ENCODE measurements at regions not wholly inside any gene's neighbourhood (a gene's known extent, or its start where the extent isn't known, plus 50 kb on each side); places are given as distances from the start of the nearest gene placed in this dataset.

GRCh38 chr9:78127279-78128225 is 95.9 kb upstream of the GNAQ start:
- no peak for TF ChIP-seq SCRT1 (tag by site-specific recombination; IDR thresholded peaks at IDR 0.05; ENCODE audit: borderline replicate concordance)
- TF ChIP-seq ZNF664 (tag by site-specific recombination; IDR thresholded peaks at IDR 0.05) = 0 out of 2 replicates have a peak, but pooled peaks have one; percentile 26
- Histone ChIP-seq H3K9me3 (ENCODE audit: control insufficient read depth, insufficient read depth, low read depth, low read length) (no peaks in the 10 kb centered on the region), H3K27ac (ENCODE audit: extremely low read depth, low read depth, low read length) (no peak overlapping the region), H3K4me1 (ENCODE audit: control insufficient read depth, insufficient read depth, low read length) (no peaks in the 10 kb centered on the region), H3K4me3 (ENCODE audit: low read depth, low read length) (no peak overlapping the region), H3K36me3 (ENCODE audit: control insufficient read depth in 2 of 2, insufficient read depth in 1 of 2, low read length in 2 of 2) (no peaks in the 10 kb centered on the region)
- ChIA-PET POLR2A (no interaction called here), CTCF (interaction anchor here (0.5 to 1.5 kb wide), 5 partner anchors 25 to 961 kb away, joined by 3 to 6 read pairs (median 3); no protein-coding TSS in a partner anchor)

GRCh38 chr9:78123808-78124207 is 92.2 kb upstream of the GNAQ start:
- ChIA-PET CTCF (interaction anchor here (1.0 to 4.4 kb wide), 5 partner anchors 12 to 690 kb away, joined by 3 to 37 read pairs (median 4); no protein-coding TSS in a partner anchor), POLR2A (no interaction called here)
- no peaks in the 10 kb centered on the region for H3K9me3 ChIP-seq (ENCODE audit: control insufficient read depth, insufficient read depth, low read depth, low read length)
- no peak for TF ChIP-seq ZSCAN30 (tag by site-specific recombination; IDR thresholded peaks at IDR 0.05)
- TF ChIP-seq CTCF (tag by site-specific recombination; IDR thresholded peaks at IDR 0.05) = no peak
- TF ChIP-seq ZNF544 (tag by site-specific recombination; IDR thresholded peaks at IDR 0.05) = no peak
- no peak for TF ChIP-seq ZNF148 (tag by site-specific recombination; IDR thresholded peaks at IDR 0.05; ENCODE audit: borderline replicate concordance)
- TF ChIP-seq ZNF626 (tag by site-specific recombination; IDR thresholded peaks at IDR 0.05) = no peak
- no peak for TF ChIP-seq ZNF248 (tag by site-specific recombination; IDR thresholded peaks at IDR 0.05)
- no peak for TF ChIP-seq ZNF560 (tag by site-specific recombination; IDR thresholded peaks at IDR 0.05; ENCODE audit: borderline replicate concordance)
- no peak for TF ChIP-seq ZNF391 (tag by site-specific recombination; IDR thresholded peaks at IDR 0.05; ENCODE audit: borderline replicate concordance, low read depth)
- no peak for TF ChIP-seq ZNF114 (tag by site-specific recombination; IDR thresholded peaks at IDR 0.05)
- TF ChIP-seq ZNF26 (tag by site-specific recombination; IDR thresholded peaks at IDR 0.05) = no peak
- no peak for TF ChIP-seq ZNF548 (tag by site-specific recombination; IDR thresholded peaks at IDR 0.05)
- TF ChIP-seq SP3 (tag by site-specific recombination; IDR thresholded peaks at IDR 0.05) = no peak
- TF ChIP-seq ZNF621 (tag by site-specific recombination; IDR thresholded peaks at IDR 0.05) = no peak
- no peak for TF ChIP-seq ZNF707 (tag by site-specific recombination; IDR thresholded peaks at IDR 0.05)
- no peak for TF ChIP-seq OVOL3 (tag by site-specific recombination; IDR thresholded peaks at IDR 0.05)
- TF ChIP-seq SCRT1 (tag by site-specific recombination; IDR thresholded peaks at IDR 0.05; ENCODE audit: borderline replicate concordance) = no peak
- no peak for TF ChIP-seq ZNF76 (tag by site-specific recombination; IDR thresholded peaks at IDR 0.05; ENCODE audit: borderline replicate concordance, low read depth)
- TF ChIP-seq ZNF501 (tag by site-specific recombination; IDR thresholded peaks at IDR 0.05) = no peak
- no peak overlapping the region for H3K27ac ChIP-seq (ENCODE audit: extremely low read depth, low read depth, low read length)
- H3K4me1 ChIP-seq (ENCODE audit: control insufficient read depth, insufficient read depth, low read length) = no peaks in the 10 kb centered on the region
- no peaks in the 10 kb centered on the region for H3K36me3 ChIP-seq (ENCODE audit: control insufficient read depth in 2 of 2, insufficient read depth in 1 of 2, low read length in 2 of 2)
- H3K4me3 ChIP-seq (ENCODE audit: low read depth, low read length) = no peak overlapping the region
